ENCODE measurements at regions not wholly inside any gene's neighbourhood (a gene's known extent, or its start where the extent isn't known, plus 50 kb on each side); places are given as distances from the start of the nearest gene placed in this dataset.

DNA sequence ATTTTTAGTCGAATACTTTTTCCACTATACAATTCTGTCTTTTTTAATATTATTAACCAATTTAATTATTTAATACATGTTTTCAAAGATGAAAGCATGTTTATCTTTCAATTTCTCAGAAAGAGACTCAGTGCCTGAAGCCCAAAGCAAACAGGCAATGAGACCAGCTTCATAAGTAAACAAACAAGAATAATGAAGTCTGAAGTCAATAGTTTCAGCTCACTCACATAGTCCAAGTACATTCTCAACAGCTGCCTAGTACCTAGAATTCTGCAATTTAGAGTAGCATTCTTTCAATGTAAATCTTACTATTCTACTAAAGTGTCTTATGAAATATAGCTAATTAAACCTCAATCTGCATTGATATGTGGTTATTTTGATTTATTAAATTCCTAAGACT lies 626.5 kb upstream of the NRSN1 start:
- TF ChIP-seq, protein P1, sequence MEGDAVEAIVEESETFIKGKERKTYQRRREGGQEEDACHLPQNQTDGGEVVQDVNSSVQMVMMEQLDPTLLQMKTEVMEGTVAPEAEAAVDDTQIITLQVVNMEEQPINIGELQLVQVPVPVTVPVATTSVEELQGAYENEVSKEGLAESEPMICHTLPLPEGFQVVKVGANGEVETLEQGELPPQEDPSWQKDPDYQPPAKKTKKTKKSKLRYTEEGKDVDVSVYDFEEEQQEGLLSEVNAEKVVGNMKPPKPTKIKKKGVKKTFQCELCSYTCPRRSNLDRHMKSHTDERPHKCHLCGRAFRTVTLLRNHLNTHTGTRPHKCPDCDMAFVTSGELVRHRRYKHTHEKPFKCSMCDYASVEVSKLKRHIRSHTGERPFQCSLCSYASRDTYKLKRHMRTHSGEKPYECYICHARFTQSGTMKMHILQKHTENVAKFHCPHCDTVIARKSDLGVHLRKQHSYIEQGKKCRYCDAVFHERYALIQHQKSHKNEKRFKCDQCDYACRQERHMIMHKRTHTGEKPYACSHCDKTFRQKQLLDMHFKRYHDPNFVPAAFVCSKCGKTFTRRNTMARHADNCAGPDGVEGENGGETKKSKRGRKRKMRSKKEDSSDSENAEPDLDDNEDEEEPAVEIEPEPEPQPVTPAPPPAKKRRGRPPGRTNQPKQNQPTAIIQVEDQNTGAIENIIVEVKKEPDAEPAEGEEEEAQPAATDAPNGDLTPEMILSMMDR (conservative IDR thresholded peaks at IDR 0.05; ENCODE audit: low read depth, low read length): no peak
- H3K4me3 ChIP-seq (ENCODE audit: low read depth, low read length): no peak overlapping the region
- no peak for DNase-seq (ENCODE audit: low read depth)

DNA sequence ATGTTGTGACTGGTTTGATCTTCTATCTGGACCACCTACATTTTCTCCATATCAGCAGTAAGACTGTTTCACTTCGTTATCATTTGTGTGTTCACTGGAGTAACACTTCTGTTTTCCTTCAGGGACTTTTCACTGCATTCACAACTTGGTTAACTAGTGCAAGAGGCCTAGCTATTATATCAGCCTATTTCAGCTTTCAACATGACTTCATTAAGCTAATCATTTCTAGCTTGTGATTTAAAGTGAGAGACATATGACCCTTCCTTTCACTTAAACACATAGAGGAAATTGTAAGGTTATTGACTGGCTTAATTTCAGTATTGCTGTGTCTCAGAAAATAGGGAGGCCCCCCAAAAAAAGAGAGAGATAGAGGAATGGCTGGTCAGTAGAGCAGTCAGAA lies 622.8 kb upstream of the NRSN1 start:
- TF ChIP-seq, protein P1 (conservative IDR thresholded peaks at IDR 0.05; ENCODE audit: low read depth, low read length): no peak
- H3K4me3 ChIP-seq (ENCODE audit: low read depth, low read length): no peak overlapping the region
- DNase-seq (ENCODE audit: low read depth): no peak

DNA sequence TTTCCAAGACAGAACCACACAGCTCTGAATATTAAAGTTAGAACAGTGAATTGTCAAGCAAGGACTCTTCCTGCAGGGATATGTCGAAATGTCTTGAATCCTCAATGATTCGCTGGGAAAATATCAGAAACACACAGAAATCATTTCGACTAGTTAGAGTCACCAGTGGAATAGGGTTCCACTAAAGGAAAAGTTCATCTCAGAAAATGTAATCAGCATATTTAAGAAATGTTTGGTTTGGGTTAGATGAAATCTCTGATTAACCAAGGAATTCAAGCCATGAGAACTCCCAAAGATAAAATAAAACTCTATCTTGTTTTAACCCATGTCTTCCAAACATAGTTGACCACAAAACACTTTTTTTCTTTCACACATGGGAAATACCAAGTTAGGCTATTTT lies 621.0 kb upstream of the NRSN1 start:
- TF ChIP-seq, protein P1 (conservative IDR thresholded peaks at IDR 0.05; ENCODE audit: low read depth, low read length): no peak
- H3K4me3 ChIP-seq (ENCODE audit: low read depth, low read length): no peak overlapping the region
- DNase-seq (ENCODE audit: low read depth): no peak

DNA sequence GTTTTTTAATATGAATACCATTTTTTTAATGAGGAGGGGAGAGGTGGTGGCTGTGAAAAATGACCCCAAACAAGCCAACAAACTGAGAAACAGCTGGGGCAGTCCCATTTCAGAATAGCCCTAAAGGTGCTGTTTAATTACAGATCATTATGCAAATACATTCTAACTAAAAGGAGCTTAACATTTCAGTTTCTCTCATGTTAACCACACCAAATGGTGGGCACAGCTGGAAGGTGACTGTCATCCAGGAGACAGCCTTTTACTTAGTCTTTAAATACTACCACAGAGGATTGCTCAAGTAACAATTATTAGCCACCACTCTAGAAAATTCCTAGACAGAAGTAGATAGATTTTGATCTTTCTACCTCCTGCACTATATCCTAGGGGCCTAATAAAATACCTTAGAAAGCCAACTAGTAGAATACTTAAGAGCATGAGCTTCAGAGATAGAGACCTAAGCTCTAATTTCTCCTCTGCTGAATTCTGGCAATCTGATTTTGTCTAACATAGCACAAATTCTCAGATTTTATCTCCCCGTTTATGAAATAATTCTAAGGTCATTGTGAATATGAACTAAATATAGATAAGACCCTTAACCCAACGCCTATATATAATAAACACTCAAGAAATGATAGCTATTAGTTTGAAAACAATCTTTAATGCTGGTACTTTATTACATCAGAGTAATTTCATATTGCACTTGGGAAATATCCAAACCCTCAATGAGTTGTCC lies 615.1 kb upstream of the NRSN1 start:
- TF ChIP-seq, protein P1 (conservative IDR thresholded peaks at IDR 0.05; ENCODE audit: low read depth, low read length): no peak
- no peak overlapping the region for H3K4me3 ChIP-seq (ENCODE audit: low read depth, low read length)
- no peak for DNase-seq (ENCODE audit: low read depth)

DNA sequence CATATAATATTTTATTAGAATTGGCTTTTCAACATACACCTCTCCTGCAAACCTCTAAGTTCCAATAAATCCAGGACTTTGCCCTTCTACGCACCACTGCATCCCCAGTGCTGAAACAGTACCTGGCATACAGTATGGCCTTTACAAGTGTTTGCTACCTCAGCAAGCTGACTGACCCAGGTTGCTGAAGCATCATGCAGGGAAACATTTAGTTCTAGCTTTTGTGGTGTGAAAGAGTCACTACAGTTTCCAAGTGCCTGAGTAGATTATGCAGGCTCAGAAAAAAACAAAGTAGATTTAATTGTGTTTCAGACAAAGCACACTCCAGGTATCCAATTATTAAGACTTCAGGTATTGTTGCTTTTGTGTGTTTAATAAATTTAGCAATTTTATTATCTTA lies 614.2 kb upstream of the NRSN1 start:
- DNase-seq (ENCODE audit: low read depth): no peak
- TF ChIP-seq, protein P1 (conservative IDR thresholded peaks at IDR 0.05; ENCODE audit: low read depth, low read length): no peak
- H3K4me3 ChIP-seq (ENCODE audit: low read depth, low read length): no peak overlapping the region

DNA sequence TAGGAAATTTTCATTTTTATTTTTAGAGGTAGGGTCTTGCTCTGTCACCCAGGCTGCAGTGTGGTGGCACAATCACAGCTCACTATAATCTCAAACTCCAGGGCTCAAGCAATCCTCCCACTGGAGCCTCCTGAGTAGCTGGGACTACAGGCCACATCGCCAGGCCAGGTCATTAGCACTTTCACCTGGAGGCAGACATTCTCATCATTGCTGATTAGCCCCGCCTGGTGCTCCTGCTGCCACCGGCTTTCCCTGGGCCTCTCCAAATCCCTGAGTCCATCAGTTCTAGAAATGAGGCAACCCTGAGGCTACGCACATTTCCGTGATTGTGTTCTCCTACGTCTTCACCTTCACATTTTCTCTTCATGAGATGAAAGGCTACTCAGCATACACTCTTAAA lies 607.7 kb upstream of the NRSN1 start:
- TF ChIP-seq, protein P1 (conservative IDR thresholded peaks at IDR 0.05; ENCODE audit: low read depth, low read length): no peak
- H3K4me3 ChIP-seq (ENCODE audit: low read depth, low read length): no peak overlapping the region

More for the DNA sequence above, 607.7 kb upstream of the NRSN1 start:
- DNase-seq (ENCODE audit: low read depth): no peak
